ENCODE measurements at regions not wholly inside any gene's neighbourhood (a gene's known extent, or its start where the extent isn't known, plus 50 kb on each side); places are given as distances from the start of the nearest gene placed in this dataset.

GRCh38 chr4:124905441-124905840, 192.9 kb upstream of the ANKRD50 start:
- H3K36me3 ChIP-seq (ENCODE audit: insufficient read depth, low read length) = no peaks in the 10 kb centered on the region
- no peak for TF ChIP-seq CTCF (IDR thresholded peaks at IDR 0.05; ENCODE audit: low read length)
- no peak for TF ChIP-seq EZH2 (IDR thresholded peaks at IDR 0.05; ENCODE audit: borderline replicate concordance, low read length)
- H3K9ac ChIP-seq (ENCODE audit: low read length) = no peak overlapping the region
- no peak overlapping the region for H3K4me2 ChIP-seq (ENCODE audit: low read length)
- no peaks in the 10 kb centered on the region for H3K27me3 ChIP-seq (ENCODE audit: insufficient read depth, low read length)
- H3K4me1 ChIP-seq (ENCODE audit: insufficient read depth, low read length, severe bottlenecking) = no peaks in the 10 kb centered on the region
- no peak overlapping the region for H3K27ac ChIP-seq (ENCODE audit: low read depth, low read length, poor library complexity, severe bottlenecking)
- no peaks in the 10 kb centered on the region for H4K20me1 ChIP-seq (ENCODE audit: insufficient read depth, low read length)
- H3K9me3 ChIP-seq (ENCODE audit: low read length) = no peaks in the 10 kb centered on the region
- no peaks in the 10 kb centered on the region for H3F3A ChIP-seq (ENCODE audit: insufficient read depth, low read length)
- no peaks in the 10 kb centered on the region for H3K79me2 ChIP-seq (ENCODE audit: insufficient read depth, low read length)
- no peak overlapping the region for H3K4me3 ChIP-seq (ENCODE audit: low read depth, low read length, poor library complexity, severe bottlenecking)
- no peaks in the 10 kb centered on the region for H3K9me2 ChIP-seq (ENCODE audit: low read depth, low read length)
- H2AFZ ChIP-seq (ENCODE audit: low read length) = no peak overlapping the region

- Histone ChIP-seq H3K27ac (ENCODE audit: low read depth, low read length, poor library complexity, severe bottlenecking) (no peak overlapping the region), H3K4me1 (ENCODE audit: insufficient read depth, low read length, severe bottlenecking) (no peaks in the 10 kb centered on the region)
- TF ChIP-seq CTCF (IDR thresholded peaks at IDR 0.05; ENCODE audit: low read length) (no peak), EZH2 (IDR thresholded peaks at IDR 0.05; ENCODE audit: borderline replicate concordance, low read length) (no peak)
Measured at GRCh38 chr4:124904723-124905388, 192.3 kb upstream of the ANKRD50 start.

GRCh38 chr4:124903995-124904722, 191.6 kb upstream of the ANKRD50 start:
- Histone ChIP-seq H3K4me3 (ENCODE audit: low read depth, low read length, poor library complexity, severe bottlenecking) (no peak overlapping the region), H3F3A (ENCODE audit: insufficient read depth, low read length) (no peaks in the 10 kb centered on the region), H3K9me3 (ENCODE audit: low read length) (no peaks in the 10 kb centered on the region), H3K4me1 (ENCODE audit: insufficient read depth, low read length, severe bottlenecking) (no peaks in the 10 kb centered on the region), H3K27ac (ENCODE audit: low read depth, low read length, poor library complexity, severe bottlenecking) (no peak overlapping the region), H3K36me3 (ENCODE audit: insufficient read depth, low read length) (no peaks in the 10 kb centered on the region), H3K9me2 (ENCODE audit: low read depth, low read length) (no peaks in the 10 kb centered on the region), H2AFZ (ENCODE audit: low read length) (no peak overlapping the region), H3K9ac (ENCODE audit: low read length) (no peak overlapping the region), H4K20me1 (ENCODE audit: insufficient read depth, low read length) (no peaks in the 10 kb centered on the region), H3K4me2 (ENCODE audit: low read length) (no peak overlapping the region), H3K27me3 (ENCODE audit: insufficient read depth, low read length) (no peaks in the 10 kb centered on the region), H3K79me2 (ENCODE audit: insufficient read depth, low read length) (no peaks in the 10 kb centered on the region)
- TF ChIP-seq EZH2 (IDR thresholded peaks at IDR 0.05; ENCODE audit: borderline replicate concordance, low read length) (no peak), CTCF (IDR thresholded peaks at IDR 0.05; ENCODE audit: low read length) (no peak)

More at GRCh38 chr4:124904723-124905388, 192.3 kb upstream of the ANKRD50 start:
- Histone ChIP-seq H3K27me3 (ENCODE audit: insufficient read depth, low read length) (no peaks in the 10 kb centered on the region), H2AFZ (ENCODE audit: low read length) (no peak overlapping the region), H3K79me2 (ENCODE audit: insufficient read depth, low read length) (no peaks in the 10 kb centered on the region), H3K4me3 (ENCODE audit: low read depth, low read length, poor library complexity, severe bottlenecking) (no peak overlapping the region), H4K20me1 (ENCODE audit: insufficient read depth, low read length) (no peaks in the 10 kb centered on the region), H3K4me2 (ENCODE audit: low read length) (no peak overlapping the region), H3K9ac (ENCODE audit: low read length) (no peak overlapping the region), H3K9me2 (ENCODE audit: low read depth, low read length) (no peaks in the 10 kb centered on the region), H3K9me3 (ENCODE audit: low read length) (no peaks in the 10 kb centered on the region), H3F3A (ENCODE audit: insufficient read depth, low read length) (no peaks in the 10 kb centered on the region), H3K36me3 (ENCODE audit: insufficient read depth, low read length) (no peaks in the 10 kb centered on the region)

All from OCI-LY1 (cell line).